ENCODE measurements at regions not wholly inside any gene's neighbourhood (a gene's known extent, or its start where the extent isn't known, plus 50 kb on each side); places are given as distances from the start of the nearest gene placed in this dataset.

- no peak for TF ChIP-seq ZHX1 (conservative IDR thresholded peaks at IDR 0.05; ENCODE audit: low read length)
- TF ChIP-seq CTCF (IDR thresholded peaks at IDR 0.05 in 2 of 3, conservative IDR thresholded peaks at IDR 0.05 in 1 of 3; ENCODE audit: insufficient read depth in 2 of 3, low read depth in 1 of 3, low read length in 3 of 3): peak; percentile 22 to 54 (median 29); a peak in 3 of 6 replicates
- 0 out of 2 replicates have a peak, but pooled peaks have one; percentile 35 for TF ChIP-seq TEAD4 (IDR thresholded peaks at IDR 0.05; ENCODE audit: low read length)
- TF ChIP-seq TEAD4 (CRISPR knock-in tag; IDR thresholded peaks at IDR 0.05; ENCODE audit: borderline replicate concordance): no peak
- TF ChIP-seq ILF3 (IDR thresholded peaks at IDR 0.05; ENCODE audit: borderline replicate concordance): no peak
- no peak for TF ChIP-seq ZNF398 (CRISPR knock-in tag; IDR thresholded peaks at IDR 0.05)
- peak; percentile 41; the same call in 1 of the 2 replicates for TF ChIP-seq MAFK (IDR thresholded peaks at IDR 0.05; ENCODE audit: low read length)
- TF ChIP-seq RAD21 (CRISPR knock-in tag; conservative IDR thresholded peaks at IDR 0.05 in 1 of 2, IDR thresholded peaks at IDR 0.05 in 1 of 2): peak in 1 of 2 experiments; percentile 50; a peak in 2 of 4 replicates
- TF ChIP-seq DNMT1 (IDR thresholded peaks at IDR 0.05): no peak
- TF ChIP-seq PHF20 (IDR thresholded peaks at IDR 0.05; ENCODE audit: partially characterized antibody): no peak
- TF ChIP-seq, protein P1, sequence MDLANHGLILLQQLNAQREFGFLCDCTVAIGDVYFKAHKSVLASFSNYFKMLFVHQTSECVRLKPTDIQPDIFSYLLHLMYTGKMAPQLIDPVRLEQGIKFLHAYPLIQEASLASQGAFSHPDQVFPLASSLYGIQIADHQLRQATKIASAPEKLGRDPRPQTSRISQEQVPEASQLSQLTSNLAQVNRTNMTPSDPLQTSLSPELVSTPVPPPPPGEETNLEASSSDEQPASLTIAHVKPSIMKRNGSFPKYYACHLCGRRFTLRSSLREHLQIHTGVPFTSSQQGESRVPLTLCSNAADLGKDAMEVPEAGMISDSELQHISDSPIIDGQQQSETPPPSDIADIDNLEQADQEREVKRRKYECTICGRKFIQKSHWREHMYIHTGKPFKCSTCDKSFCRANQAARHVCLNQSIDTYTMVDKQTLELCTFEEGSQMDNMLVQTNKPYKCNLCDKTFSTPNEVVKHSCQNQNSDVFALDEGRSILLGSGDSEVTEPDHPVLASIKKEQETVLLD (IDR thresholded peaks at IDR 0.05): no peak
- no peak for TF ChIP-seq SRF (CRISPR knock-in tag; IDR thresholded peaks at IDR 0.05)
- 0 out of 2 replicates have a peak, but pooled peaks have one; percentile 17 for TF ChIP-seq SMC3 (conservative IDR thresholded peaks at IDR 0.05; ENCODE audit: insufficient read depth, low read depth, low read length)
- TF ChIP-seq ZNF24 (IDR thresholded peaks at IDR 0.05): peak; percentile 70; the same call in 1 of the 2 replicates
- TF ChIP-seq NFE2L1 (tag; IDR thresholded peaks at IDR 0.05; ENCODE audit: borderline replicate concordance, low read depth): peak; percentile 16; the same call in 1 of the 2 replicates
These were observed 70.4 kb upstream of the SNX2 start (continued) for GRCh38 chr5:122704247-122705036.
